CD4-positive, alpha-beta T cell treated with Interleukin-6 for 4 hours (primary cell): ENCODE measurements at regions not wholly inside any gene's neighbourhood (a gene's known extent, or its start where the extent isn't known, plus 50 kb on each side); places are given as distances from the start of the nearest gene placed in this dataset.

Experiments used
- DNase-seq: peaks from one replicate; pipeline ENCODE4 v3.0.0-alpha.2; 2020; ENCODE audit warnings: mixed read lengths

DNA sequence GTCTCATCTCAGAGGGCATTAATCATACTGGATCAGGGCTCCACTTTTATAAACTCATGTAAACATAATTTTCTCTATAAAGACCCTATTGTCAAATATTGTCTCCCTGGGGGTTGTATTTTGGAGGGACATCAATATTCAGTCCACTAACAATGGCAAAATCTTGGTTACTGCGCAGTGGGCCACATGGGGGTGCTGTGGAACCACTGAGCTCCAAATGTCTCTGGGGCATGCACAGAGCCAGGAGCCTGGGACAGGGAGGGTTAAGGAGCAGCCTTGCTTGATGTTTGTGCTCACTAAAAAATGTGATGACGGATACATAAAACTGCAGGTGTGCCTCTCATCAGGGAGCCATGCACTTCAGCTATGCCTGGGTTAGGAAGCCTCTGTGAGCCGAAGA is 62.1 kb upstream of the PRSS58 start:
- peak; percentile 63 for DNase-seq

DNA sequence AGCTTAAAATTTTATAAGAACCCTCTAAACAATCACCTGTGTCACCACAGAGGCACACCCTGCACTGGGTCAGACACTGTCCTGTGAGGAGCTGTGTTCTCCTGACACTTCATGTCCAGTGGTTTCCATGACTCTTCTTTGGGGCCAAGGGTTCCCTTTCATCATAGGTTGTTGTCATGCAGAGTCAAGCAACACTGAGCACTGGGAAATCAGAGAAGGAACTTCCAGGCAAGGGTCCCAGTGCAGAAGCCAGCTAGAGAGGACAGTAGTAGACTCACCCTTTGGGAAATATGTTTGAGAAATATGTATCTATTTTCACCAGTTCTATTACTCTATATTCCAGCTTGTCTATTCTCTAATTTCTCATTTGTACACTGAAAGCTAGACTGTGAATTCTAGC is 56.4 kb upstream of the PRSS58 start:
- no peak for DNase-seq

DNA sequence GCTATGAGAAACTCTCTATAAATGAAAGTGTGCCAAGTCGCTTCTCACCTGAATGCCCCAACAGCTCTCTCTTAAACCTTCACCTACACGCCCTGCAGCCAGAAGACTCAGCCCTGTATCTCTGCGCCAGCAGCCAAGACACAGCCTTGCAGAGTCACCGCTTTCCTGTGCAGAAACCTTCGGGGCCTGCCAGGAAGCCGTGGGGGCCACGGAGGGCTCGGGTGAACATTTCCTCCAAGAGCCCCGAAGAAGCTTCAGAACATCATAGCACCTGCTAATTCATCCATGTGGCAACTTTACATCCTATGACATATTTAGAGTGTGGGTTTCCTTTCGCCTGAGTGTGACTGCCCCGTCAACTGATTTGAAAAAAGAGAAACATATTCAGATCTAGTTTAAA is 55.7 kb upstream of the PRSS58 start:
- peak; percentile 65 for DNase-seq

DNA sequence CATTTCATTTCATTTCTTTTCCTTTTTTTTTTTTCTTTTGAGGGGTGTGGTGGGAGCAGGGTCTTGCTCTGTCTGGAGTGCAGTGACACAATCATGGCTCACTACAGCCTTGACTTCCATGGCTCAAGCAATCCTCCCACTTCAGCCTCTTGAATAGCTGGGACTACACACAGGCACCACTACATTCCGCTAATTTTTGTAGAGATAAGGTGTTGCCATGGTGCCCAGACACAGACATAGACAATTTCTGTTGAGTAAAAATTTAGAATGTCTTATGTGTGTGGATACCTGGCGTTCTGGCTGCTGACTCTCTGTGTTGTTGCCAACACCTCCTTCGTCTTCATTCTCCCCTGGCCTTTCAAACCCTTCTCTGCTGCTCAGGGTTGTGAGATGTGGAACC is 54.0 kb upstream of the PRSS58 start:
- DNase-seq: no peak

DNA sequence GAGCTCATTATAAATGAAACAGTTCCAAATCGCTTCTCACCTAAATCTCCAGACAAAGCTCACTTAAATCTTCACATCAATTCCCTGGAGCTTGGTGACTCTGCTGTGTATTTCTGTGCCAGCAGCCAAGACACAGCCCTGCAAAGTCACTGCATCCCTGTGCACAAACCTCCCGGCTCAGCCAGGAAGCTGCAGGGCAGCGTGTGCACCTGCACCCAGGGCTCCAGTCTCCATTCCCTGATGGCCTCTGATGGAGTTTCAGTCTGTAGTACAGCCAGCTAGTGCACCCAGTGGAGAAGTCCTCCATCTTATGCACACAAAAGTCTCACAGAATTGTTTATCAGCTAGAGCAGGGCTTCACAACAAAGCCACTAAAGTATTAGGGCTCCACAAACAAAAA is 51.1 kb upstream of the PRSS58 start:
- no peak for DNase-seq

DNA sequence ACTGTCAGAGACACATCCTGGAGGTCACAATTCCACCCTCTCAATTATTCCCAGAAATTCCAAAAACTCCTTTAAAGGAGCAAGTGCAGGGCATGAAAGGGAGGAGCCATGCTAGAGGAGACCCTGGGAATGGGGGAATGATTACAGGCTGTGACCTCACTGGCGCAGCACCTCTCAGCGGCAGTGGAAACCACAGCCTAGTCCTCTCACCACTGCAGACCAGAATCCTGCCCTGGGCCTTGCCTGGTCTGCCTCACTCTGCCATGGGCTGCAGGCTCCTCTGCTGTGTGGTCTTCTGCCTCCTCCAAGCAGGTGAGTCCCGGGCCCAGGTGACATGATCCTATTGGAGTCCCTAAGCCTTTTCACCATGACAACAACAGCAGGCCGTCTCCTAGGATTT is 50.5 kb upstream of the PRSS58 start:
- peak; percentile 20 for DNase-seq
